Ovary (tissue), 3 donors: ENCODE measurements at regions not wholly inside any gene's neighbourhood (a gene's known extent, or its start where the extent isn't known, plus 50 kb on each side); places are given as distances from the start of the nearest gene placed in this dataset.
"Not testable (repeated sequence)": the region's sequence is repeated elsewhere in the genome, so short reads cannot be mapped to it uniquely, and the experiment has no call there.

Experiments
- CTCF ChIP-seq, 3 donors: fragments of 450-650 bp in 2 of 3; fragments of 200-600 bp in 1 of 3; IDR thresholded peaks; one replicate each; pipeline versions ENCODE4 v1.5.1 to v1.8.0; 2016 to 2022; ENCODE audit warnings: antibody characterized with exemption in 3 of 3, mild to moderate bottlenecking in 1 of 3
- POLR2A ChIP-seq: fragments of 450-650 bp; IDR thresholded peaks from one replicate; pipeline ENCODE4 v1.6.1; 2017; ENCODE audit warnings: antibody characterized with exemption, mild to moderate bottlenecking, moderate library complexity
- donor health status: DM: no; HTN: no; CAD: no.

DNA sequence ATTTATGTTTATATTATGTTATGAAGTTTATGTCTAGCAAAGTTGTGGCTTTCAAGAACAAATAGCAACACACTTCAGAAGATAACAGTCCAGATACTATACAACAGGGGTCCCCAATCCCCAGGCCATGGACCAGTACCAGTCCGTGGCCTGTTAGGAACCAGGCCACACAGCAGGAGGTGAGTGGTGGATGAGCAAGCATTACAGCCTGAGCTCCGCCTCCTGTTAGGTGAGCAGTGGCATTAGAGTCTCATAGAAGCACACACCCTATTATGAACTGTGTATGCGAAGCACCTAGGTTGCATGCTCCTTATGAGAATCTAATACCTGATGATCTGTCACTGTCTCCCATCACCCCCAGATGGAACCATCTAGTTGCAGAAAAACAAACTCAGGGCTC is 159.0 kb upstream of the C14orf180 start:
- TF ChIP-seq CTCF (IDR thresholded peaks at IDR 0.05); POLR2A: not testable (repeated sequence)
